HCT116 (cell line): ENCODE measurements at regions not wholly inside any gene's neighbourhood (a gene's known extent, or its start where the extent isn't known, plus 50 kb on each side); places are given as distances from the start of the nearest gene placed in this dataset.
"Not testable (repeated sequence)": the region's sequence is repeated elsewhere in the genome, so short reads cannot be mapped to it uniquely, and the experiment has no call there.

Experiments
- ATAC-seq: fragments of 200-7000 bp; cut with Tn5 transposase; 2 replicates; pipeline ENCODE4 v1.9.1; 2020; ENCODE audit warnings: mild to moderate bottlenecking, moderate library complexity
- BruUV-seq: library from RNA; stranded (reverse); fragments of 400-500 nt; replicated peaks from 2 replicates; lab custom pipeline; 2021; lab: Mats Ljungman, UMichigan
- CTCF ChIA-PET: fragments of 300-600 bp; sonication (Branson Sonifier 250); formaldehyde crosslinking; loops from one replicate; lab custom pipeline; 2021; ENCODE audit warnings: antibody characterized with exemption; lab: Charles Lee
- POLR2A ChIA-PET: fragments of 300-600, 350-600 bp; sonication (Branson Sonifier 250); formaldehyde crosslinking; loops from one replicate; lab custom pipeline; 2021; ENCODE audit warnings: antibody characterized with exemption; lab: Charles Lee
- RAD21 ChIA-PET, 2 experiments: fragments of 300-600 bp; sonication (Branson Sonifier 250); formaldehyde crosslinking; loops; one replicate each; lab custom pipeline; 2023; ENCODE audit warnings: low total read pairs in 2 of 2; ENCODE audit not compliant: uncharacterized antibody in 2 of 2, unreplicated experiment in 2 of 2, low non-redundant PET in 1 of 2; lab: Charles Lee
- DNase-seq: peaks from one replicate; pipeline ENCODE4 v3.0.0-alpha.2; 2010; ENCODE audit warnings: low read depth, low spot score
- H2AFZ ChIP-seq: fragments of 200-600 bp; shearing (Covaris generic), sonication (generic); 2 replicates; pipeline ENCODE4 v1.6.1; 2017; ENCODE audit warnings: low read depth, mixed run types, mixed read lengths, antibody characterized with exemption, low read length; ENCODE audit not compliant: poor library complexity, severe bottlenecking
- H3K27ac ChIP-seq: 2 replicates; pipeline ENCODE4 v1.5.1; 2012; ENCODE audit warnings: low read depth, low read length
- H3K27me3 ChIP-seq: fragments of 200-600 bp; sonication (generic); 2 replicates; pipeline ENCODE4 v1.6.1; 2016; ENCODE audit warnings: mixed run types, low read length, mixed read lengths; ENCODE audit not compliant: insufficient read depth
- H3K36me3 ChIP-seq, 2 experiments: fragments of 200-500 bp in 1 of 2; fragments of 200-600 bp in 1 of 2; sonication (Bioruptor generic) in 1 of 2; sonication (generic) in 1 of 2; 2 replicates each; pipeline versions ENCODE4 v1.5.1 to v1.6.1; 2014 to 2016; ENCODE audit warnings: low read length in 2 of 2, inconsistent platforms in 1 of 2, mixed read lengths in 1 of 2, mixed run types in 1 of 2; ENCODE audit not compliant: insufficient read depth in 2 of 2, control insufficient read depth in 1 of 2
- H3K4me1 ChIP-seq, 2 experiments: fragments of 200-600 bp in 1 of 2; sonication (generic) in 1 of 2; 2 replicates each; pipeline versions ENCODE4 v1.5.1 to v1.6.1; 2012 to 2017; ENCODE audit warnings: low read length in 2 of 2, inconsistent platforms in 1 of 2, mild to moderate bottlenecking in 1 of 2, mixed read lengths in 1 of 2, mixed run types in 1 of 2, moderate library complexity in 1 of 2; ENCODE audit not compliant: insufficient read depth in 2 of 2, control insufficient read depth in 1 of 2
- H3K4me2 ChIP-seq: fragments of 200-600 bp; sonication (generic); 2 replicates; pipeline ENCODE4 v1.6.1; 2017; ENCODE audit warnings: mixed run types, low read length, mixed read lengths
- H3K4me3 ChIP-seq, 2 experiments: fragments of 200-600 bp in 1 of 2; sonication (generic) in 1 of 2; replicated peaks in 1 of 2; 2 replicates each; pipeline ENCODE4 v1.5.1; 2011 to 2016; ENCODE audit warnings: low read length in 2 of 2, control low read depth in 1 of 2, low read depth in 1 of 2, mild to moderate bottlenecking in 1 of 2, mixed read lengths in 1 of 2, mixed run types in 1 of 2
- H3K79me2 ChIP-seq: fragments of 200-600 bp; sonication (generic); 2 replicates; pipeline ENCODE4 v1.6.1; 2017; ENCODE audit warnings: mild to moderate bottlenecking, mixed run types, low read length, moderate library complexity, mixed read lengths; ENCODE audit not compliant: insufficient read depth
- H3K9ac ChIP-seq: fragments of 200-600 bp; sonication (generic); 2 replicates; pipeline ENCODE4 v1.6.1; 2016; ENCODE audit warnings: low read length, mixed read lengths
- H3K9me2 ChIP-seq: fragments of 200-600 bp; sonication (generic), shearing (Covaris generic); 2 replicates; pipeline ENCODE4 v1.6.1; 2017; ENCODE audit warnings: mixed run types, mild to moderate bottlenecking, moderate library complexity; ENCODE audit not compliant: insufficient read depth
- H3K9me3 ChIP-seq, 2 experiments: fragments of 200-500 bp in 1 of 2; fragments of 200-600 bp in 1 of 2; sonication (Bioruptor generic) in 1 of 2; sonication (generic) in 1 of 2; 2 replicates each; pipeline ENCODE4 v1.6.1; 2014 to 2017; ENCODE audit warnings: low read length in 2 of 2, mixed read lengths in 2 of 2, inconsistent platforms in 1 of 2, low read depth in 1 of 2, mild to moderate bottlenecking in 1 of 2, mixed run types in 1 of 2, moderate library complexity in 1 of 2; ENCODE audit not compliant: control insufficient read depth in 1 of 2, insufficient read depth in 1 of 2
- H4K20me1 ChIP-seq: fragments of 200-600 bp; sonication (generic), shearing (Covaris generic); 2 replicates; pipeline ENCODE4 v1.6.1; 2017; ENCODE audit warnings: mixed run types, mild to moderate bottlenecking, moderate library complexity; ENCODE audit not compliant: insufficient read depth
- CBX3 ChIP-seq: IDR thresholded peaks from 2 replicates; pipeline ENCODE4 v1.6.1; 2012; ENCODE audit warnings: low read depth
- CTCF ChIP-seq, 3 experiments: fragments of 200-600 bp in 1 of 3; sonication (generic) in 1 of 3; IDR thresholded peaks in 2 of 3; conservative IDR thresholded peaks in 1 of 3; 2 replicates each; pipeline ENCODE4 v1.5.1; 2012 to 2017; ENCODE audit warnings: low read depth in 2 of 3, low read length in 2 of 3, antibody characterized with exemption in 1 of 3, borderline replicate concordance in 1 of 3, control low read depth in 1 of 3, mild to moderate bottlenecking in 1 of 3, mixed read lengths in 1 of 3, mixed run types in 1 of 3, moderate library complexity in 1 of 3; ENCODE audit not compliant: insufficient read depth in 1 of 3
- POLR2A ChIP-seq: IDR thresholded peaks from 2 replicates; pipeline ENCODE4 v1.7.0; 2011; ENCODE audit warnings: borderline replicate concordance; ENCODE audit not compliant: insufficient read depth, insufficient read length; ENCODE audit errors: extremely low read depth
- TCF7L2 ChIP-seq: IDR thresholded peaks from 2 replicates; pipeline ENCODE4 v1.7.0; 2011; ENCODE audit warnings: borderline replicate concordance, inconsistent platforms; ENCODE audit not compliant: insufficient read depth, insufficient read length; ENCODE audit errors: extremely low read depth
- YY1 ChIP-seq: IDR thresholded peaks from 2 replicates; pipeline ENCODE4 v1.6.1; 2011; ENCODE audit warnings: low read length, low read depth, moderate library complexity, mild to moderate bottlenecking; ENCODE audit not compliant: insufficient replicate concordance; ENCODE audit errors: extremely low read depth
- ZNF274 ChIP-seq: fragments of 200-500 bp; sonication (Bioruptor generic); IDR thresholded peaks from 2 replicates; pipeline ENCODE4 v1.6.1; 2014; ENCODE audit warnings: mild to moderate bottlenecking, low read depth, low read length, inconsistent platforms
- intact Hi-C: fragments of 100-400 bp; cut with micrococcal nuclease; formaldehyde crosslinking; loops from 2 replicates; pipeline ENCODE4 v1.10.0; 2022

DNA sequence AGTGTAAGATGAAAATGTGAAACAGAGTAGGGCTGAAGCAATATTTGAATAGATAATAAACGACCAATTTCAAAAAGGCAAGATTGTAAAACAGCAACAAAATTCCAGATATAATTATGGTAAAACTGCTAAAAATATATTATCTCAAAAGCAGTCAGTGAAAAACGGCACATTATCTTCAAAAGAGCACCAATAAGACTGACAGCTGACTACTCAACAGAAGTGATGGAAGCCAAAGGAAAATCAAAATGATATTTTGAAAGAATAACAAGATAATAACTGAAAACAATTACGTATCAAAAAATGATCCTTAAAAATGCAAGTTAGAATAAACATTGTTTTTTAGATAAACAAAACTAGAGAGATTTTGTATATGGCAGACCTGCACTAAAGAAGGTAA is 920.6 kb upstream of the FAM98A start (continued):
- TF ChIP-seq CTCF (IDR thresholded peaks at IDR 0.05 in 2 of 3, conservative IDR thresholded peaks at IDR 0.05 in 1 of 3; ENCODE audit: borderline replicate concordance in 1 of 3, insufficient read depth in 1 of 3, low read depth in 2 of 3, low read length in 2 of 3) (no peak), TCF7L2 (no peak), POLR2A (no peak), YY1 (no peak), ZNF274 (no peak)

DNA sequence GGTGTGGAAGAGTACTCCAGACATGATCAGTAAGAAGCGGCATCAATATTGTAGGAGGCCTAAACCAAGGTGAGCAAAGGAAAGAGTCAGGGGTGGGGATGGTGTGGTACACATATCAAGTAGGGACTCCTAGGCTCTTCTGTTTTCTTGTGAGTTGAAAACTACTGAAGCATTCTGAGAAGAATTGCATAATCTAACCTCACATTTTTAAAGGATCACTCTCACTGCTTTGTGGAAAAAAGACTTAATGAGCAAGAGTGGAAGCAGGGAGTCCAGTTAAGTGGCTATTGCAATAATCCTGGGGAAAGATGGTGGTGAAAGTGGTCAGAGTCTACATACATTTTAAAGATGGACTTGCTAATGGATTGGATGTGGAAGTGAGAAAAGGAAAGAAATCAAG is 899.5 kb upstream of the FAM98A start:
- H3K4me1 ChIP-seq, result no peaks in the 10 kb centered on the region
- H3K27me3 ChIP-seq, result no peaks in the 10 kb centered on the region
- H2AFZ ChIP-seq, result no peak overlapping the region
- no peaks in the 10 kb centered on the region for H3K36me3 ChIP-seq
- no peaks in the 10 kb centered on the region for H4K20me1 ChIP-seq
- H3K9me3 ChIP-seq, result no peaks in the 10 kb centered on the region
- no peak overlapping the region for H3K4me3 ChIP-seq
- H3K79me2 ChIP-seq, result no peaks in the 10 kb centered on the region
- POLR2A ChIA-PET, result no interaction called here
- H3K27ac ChIP-seq, result no peak overlapping the region
- H3K9me2 ChIP-seq, result no peaks in the 10 kb centered on the region
- RAD21 ChIA-PET, result no interaction called here
- no peak for TF ChIP-seq CBX3
- no TSS peak for BruUV-seq
- DNase-seq (no peak), ATAC-seq (no peak)
- CTCF ChIA-PET, result no interaction called here
- H3K9ac ChIP-seq, result no peak overlapping the region
- no peak overlapping the region for H3K4me2 ChIP-seq
- intact Hi-C loops, result no loop called here

DNA sequence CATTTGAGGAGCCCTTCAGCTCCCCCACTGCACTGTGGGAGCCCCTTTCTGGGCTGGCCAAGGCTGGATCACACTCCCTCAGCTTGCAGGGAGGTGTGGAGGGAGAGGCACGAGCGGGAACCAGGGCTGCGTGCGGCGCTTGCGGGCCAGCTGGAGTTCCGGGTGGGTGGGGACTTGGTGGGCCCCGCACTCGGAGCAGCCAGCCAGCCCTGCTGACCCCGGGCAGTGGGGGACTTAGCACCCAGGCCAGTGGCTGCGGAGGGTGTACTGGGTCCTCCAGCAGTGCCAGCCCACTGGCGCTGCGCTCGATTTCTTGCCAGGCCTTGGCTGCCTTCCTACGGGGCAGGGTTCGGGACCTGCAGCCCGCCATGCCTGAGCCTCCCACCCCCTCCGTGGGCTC is 895.1 kb upstream of the FAM98A start:
- H3K79me2 ChIP-seq, ATAC-seq, H3K27me3 ChIP-seq, H3K9me2 ChIP-seq, H3K9ac ChIP-seq, CTCF ChIA-PET, intact Hi-C loops, H3K4me1 ChIP-seq, H3K27ac ChIP-seq, RAD21 ChIA-PET, H2AFZ ChIP-seq, H3K4me2 ChIP-seq, H3K4me3 ChIP-seq, BruUV-seq, H4K20me1 ChIP-seq, H3K9me3 ChIP-seq, POLR2A ChIA-PET, H3K36me3 ChIP-seq, DNase-seq: not testable (repeated sequence)
